ENCODE measurements at regions not wholly inside any gene's neighbourhood (a gene's known extent, or its start where the extent isn't known, plus 50 kb on each side); places are given as distances from the start of the nearest gene placed in this dataset.

- TF ChIP-seq CTCF (IDR thresholded peaks at IDR 0.05) (no peak), POLR2AphosphoS5 (IDR thresholded peaks at IDR 0.05) (no peak), POLR2A (IDR thresholded peaks at IDR 0.05) (no peak)
Measured at GRCh38 chrX:121160987-121161386, 113.6 kb downstream of the GLUD2 start.

Data from prostate gland (tissue), 2 donors.